NCI-H1436 (cell line): ENCODE measurements at regions not wholly inside any gene's neighbourhood (a gene's known extent, or its start where the extent isn't known, plus 50 kb on each side); places are given as distances from the start of the nearest gene placed in this dataset.

ENCODE experiments used
- DNase-seq: peaks from one replicate; lab custom pipeline; 2025; lab: John Stamatoyannopoulos, UW

- no peak for DNase-seq
Measured at GRCh38 chr3:180185650-180186049, 148.9 kb upstream of the PEX5L start.

- DNase-seq = no peak
Measured at GRCh38 chr3:180188512-180189309, 152.0 kb upstream of the PEX5L start.

GRCh38 chr3:180189310-180189648 lies 152.5 kb upstream of the PEX5L start:
- DNase-seq = no peak

GRCh38 chr3:180196658-180197057 lies 159.9 kb upstream of the PEX5L start:
- DNase-seq = no peak

GRCh38 chr3:180199417-180199995 lies 162.8 kb upstream of the PEX5L start:
- DNase-seq = peak; percentile 13

GRCh38 chr3:180215866-180216265 lies 179.1 kb upstream of the PEX5L start:
- no peak for DNase-seq

- DNase-seq = no peak
Measured at GRCh38 chr3:180223268-180223667, 186.5 kb upstream of the PEX5L start.

GRCh38 chr3:180229113-180229512 lies 192.4 kb upstream of the PEX5L start:
- no peak for DNase-seq

GRCh38 chr3:180239939-180240338 lies 203.2 kb upstream of the PEX5L start:
- no peak for DNase-seq

- no peak for DNase-seq
Measured at GRCh38 chr3:180246688-180247195, 210.0 kb upstream of the PEX5L start.

GRCh38 chr3:180250172-180250571 lies 213.4 kb upstream of the PEX5L start:
- no peak for DNase-seq

- DNase-seq = no peak
Measured at GRCh38 chr3:180252683-180253082, 215.9 kb upstream of the PEX5L start.

GRCh38 chr3:180253283-180253682 lies 216.5 kb upstream of the PEX5L start:
- DNase-seq = no peak

GRCh38 chr3:180264479-180264878 lies 227.7 kb upstream of the PEX5L start:
- no peak for DNase-seq

GRCh38 chr3:180265551-180265950 lies 228.8 kb upstream of the PEX5L start:
- no peak for DNase-seq

- no peak for DNase-seq
Measured at GRCh38 chr3:180267202-180267843, 230.6 kb upstream of the PEX5L start.

- DNase-seq = no peak
Measured at GRCh38 chr3:180274536-180274935, 237.8 kb upstream of the PEX5L start.

- DNase-seq = no peak
Measured at GRCh38 chr3:180275176-180275575, 238.4 kb upstream of the PEX5L start.

- no peak for DNase-seq
Measured at GRCh38 chr3:180277041-180277440, 240.3 kb upstream of the PEX5L start.

GRCh38 chr3:180278583-180279188 lies 241.9 kb upstream of the PEX5L start:
- no peak for DNase-seq

GRCh38 chr3:180280555-180280954 lies 243.8 kb upstream of the PEX5L start:
- DNase-seq = no peak

- no peak for DNase-seq
Measured at GRCh38 chr3:180282386-180282785, 245.6 kb upstream of the PEX5L start.

GRCh38 chr3:180283251-180283650 lies 246.5 kb upstream of the PEX5L start:
- DNase-seq = no peak
